ENCODE measurements at regions not wholly inside any gene's neighbourhood (a gene's known extent, or its start where the extent isn't known, plus 50 kb on each side); places are given as distances from the start of the nearest gene placed in this dataset.
"Not testable (repeated sequence)": the region's sequence is repeated elsewhere in the genome, so short reads cannot be mapped to it uniquely, and the experiment has no call there.

- no peak for DNase-seq
Observed at GRCh38 chr18:78875778-78876650, 103.6 kb upstream of the SALL3 start.

GRCh38 chr18:78876868-78877267 is 102.8 kb upstream of the SALL3 start:
- DNase-seq: no peak

- no peak for DNase-seq
Observed at GRCh38 chr18:78878335-78878734, 101.3 kb upstream of the SALL3 start.

GRCh38 chr18:78879072-78879883 is 100.3 kb upstream of the SALL3 start:
- DNase-seq: not testable (repeated sequence)

GRCh38 chr18:78882585-78882984 is 97.0 kb upstream of the SALL3 start:
- DNase-seq: no peak

- no peak for DNase-seq
Observed at GRCh38 chr18:78883501-78883900, 96.1 kb upstream of the SALL3 start.

- DNase-seq: no peak
Observed at GRCh38 chr18:78884502-78884901, 95.1 kb upstream of the SALL3 start.

- DNase-seq: no peak
Observed at GRCh38 chr18:78889250-78889649, 90.4 kb upstream of the SALL3 start.

- no peak for DNase-seq
Observed at GRCh38 chr18:78890388-78890787, 89.2 kb upstream of the SALL3 start.

- no peak for DNase-seq
Observed at GRCh38 chr18:78891185-78891762, 88.3 kb upstream of the SALL3 start.

- DNase-seq: no peak
Observed at GRCh38 chr18:78892177-78892576, 87.4 kb upstream of the SALL3 start.

- no peak for DNase-seq
Observed at GRCh38 chr18:78892721-78893120, 86.9 kb upstream of the SALL3 start.

- no peak for DNase-seq
Observed at GRCh38 chr18:78893281-78894032, 86.2 kb upstream of the SALL3 start.

- DNase-seq: no peak
Observed at GRCh38 chr18:78894033-78894305, 85.6 kb upstream of the SALL3 start.

- no peak for DNase-seq
Observed at GRCh38 chr18:78895207-78896001, 84.2 kb upstream of the SALL3 start.

- DNase-seq: no peak
Observed at GRCh38 chr18:78896111-78896905, 83.3 kb upstream of the SALL3 start.

GRCh38 chr18:78898066-78898465 is 81.6 kb upstream of the SALL3 start:
- no peak for DNase-seq

- DNase-seq: no peak
Observed at GRCh38 chr18:78898635-78899034, 81.0 kb upstream of the SALL3 start.

GRCh38 chr18:78899241-78899640 is 80.4 kb upstream of the SALL3 start:
- no peak for DNase-seq

GRCh38 chr18:78900938-78901909 is 78.4 kb upstream of the SALL3 start:
- DNase-seq: no peak
